GM18873 (cell line): ENCODE measurements at regions not wholly inside any gene's neighbourhood (a gene's known extent, or its start where the extent isn't known, plus 50 kb on each side); places are given as distances from the start of the nearest gene placed in this dataset.

Source experiments
- ATAC-seq: cut with Tn5 transposase; IDR thresholded peaks from one replicate; pipeline ENCODE4 v1.9.1; 2021; ENCODE audit warnings: mild to moderate bottlenecking, moderate library complexity, moderate number of reproducible peaks; ENCODE audit not compliant: unreplicated experiment, low FRiP score

- no peak for ATAC-seq
Measured at GRCh38 chr16:86052115-86052670, 153.2 kb downstream of the IRF8 start.

GRCh38 chr16:86052926-86053325 lies 154.0 kb downstream of the IRF8 start:
- ATAC-seq: no peak

GRCh38 chr16:86059253-86060171 lies 160.6 kb downstream of the IRF8 start:
- ATAC-seq: no peak

GRCh38 chr16:86060381-86061317 lies 161.7 kb downstream of the IRF8 start:
- ATAC-seq: no peak

- ATAC-seq: no peak
Measured at GRCh38 chr16:86061318-86061695, 162.3 kb downstream of the IRF8 start.

GRCh38 chr16:86061721-86062120 lies 162.8 kb downstream of the IRF8 start:
- no peak for ATAC-seq

GRCh38 chr16:86062271-86062965 lies 163.5 kb downstream of the IRF8 start:
- ATAC-seq: no peak

- ATAC-seq: no peak
Measured at GRCh38 chr16:86063760-86064405, 164.9 kb downstream of the IRF8 start.

GRCh38 chr16:86064431-86065250 lies 165.7 kb downstream of the IRF8 start:
- ATAC-seq: no peak

GRCh38 chr16:86065711-86066110 lies 166.7 kb downstream of the IRF8 start:
- ATAC-seq: no peak

- no peak for ATAC-seq
Measured at GRCh38 chr16:86066811-86067210, 167.8 kb downstream of the IRF8 start.

- no peak for ATAC-seq
Measured at GRCh38 chr16:86067516-86067915, 168.6 kb downstream of the IRF8 start.

- no peak for ATAC-seq
Measured at GRCh38 chr16:86067936-86068335, 169.0 kb downstream of the IRF8 start.

GRCh38 chr16:86068722-86069121 lies 169.8 kb downstream of the IRF8 start:
- no peak for ATAC-seq

GRCh38 chr16:86069736-86070298 lies 170.9 kb downstream of the IRF8 start:
- no peak for ATAC-seq

- no peak for ATAC-seq
Measured at GRCh38 chr16:86070484-86070883, 171.5 kb downstream of the IRF8 start.

- ATAC-seq: no peak
Measured at GRCh38 chr16:86070971-86071370, 172.0 kb downstream of the IRF8 start.

- no peak for ATAC-seq
Measured at GRCh38 chr16:86071611-86072240, 172.8 kb downstream of the IRF8 start.
